H1 (cell line): ENCODE measurements at regions not wholly inside any gene's neighbourhood (a gene's known extent, or its start where the extent isn't known, plus 50 kb on each side); places are given as distances from the start of the nearest gene placed in this dataset.

Experiments used
- CTCF ChIA-PET: fragments of 300-600 bp; sonication (Branson Sonifier 250); formaldehyde crosslinking; loops from one replicate; lab custom pipeline; 2021; ENCODE audit not compliant: partially characterized antibody; lab: Charles Lee
- POLR2A ChIA-PET: fragments of 300-600 bp; sonication (Branson Sonifier 250); formaldehyde crosslinking; loops from one replicate; lab custom pipeline; 2021; ENCODE audit warnings: inconsistent platforms; ENCODE audit not compliant: partially characterized antibody; lab: Charles Lee
- DNase-seq, 2 experiments: peaks; one replicate each; pipeline versions ENCODE4 v3.0.0 to v3.0.0-alpha.2; 2010 to 2022; ENCODE audit warnings: low spot score in 2 of 2, low read depth in 1 of 2, mixed read lengths in 1 of 2
- FAIRE-seq: peaks from 2 replicates; lab custom pipeline; 2011; peaks lifted over from hg19 to GRCh38; lab: Jason Lieb, UNC
- H2AFZ ChIP-seq: 2 replicates; pipeline ENCODE4 v1.8.1; 2012; ENCODE audit warnings: low read length, inconsistent platforms
- H2AK5ac ChIP-seq: 2 replicates; pipeline ENCODE4 v1.6.1; 2013; ENCODE audit warnings: low read depth, low read length
- H2BK120ac ChIP-seq: replicated peaks from 2 replicates; pipeline ENCODE3; 2013; ENCODE audit warnings: low read depth, low read length, inconsistent platforms
- H2BK12ac ChIP-seq: 2 replicates; pipeline ENCODE4 v1.6.1; 2013; ENCODE audit warnings: low read depth, low read length
- H2BK15ac ChIP-seq: 2 replicates; pipeline ENCODE4 v1.6.1; 2013; ENCODE audit warnings: low read length
- H2BK20ac ChIP-seq: 2 replicates; pipeline ENCODE4 v1.6.1; 2013; ENCODE audit warnings: low read length
- H2BK5ac ChIP-seq: 2 replicates; pipeline ENCODE4 v1.6.1; 2013; ENCODE audit warnings: low read depth, low read length
- H3K14ac ChIP-seq: 2 replicates; pipeline ENCODE4 v1.6.1; 2013; ENCODE audit warnings: inconsistent platforms; ENCODE audit not compliant: insufficient read length
- H3K18ac ChIP-seq: 2 replicates; pipeline ENCODE4 v1.6.1; 2013; ENCODE audit warnings: low read length; ENCODE audit errors: extremely low read depth
- H3K23ac ChIP-seq: 2 replicates; pipeline ENCODE4 v1.6.1; 2013; ENCODE audit warnings: inconsistent platforms; ENCODE audit not compliant: insufficient read length
- H3K23me2 ChIP-seq: 2 replicates; pipeline ENCODE4 v1.6.1; 2013; ENCODE audit warnings: low read depth, low read length
- H3K27ac ChIP-seq: 2 replicates; pipeline ENCODE4 v1.6.1; 2011; ENCODE audit warnings: low read depth, low read length, inconsistent platforms
- H3K27me3 ChIP-seq, 4 experiments: replicated peaks in 1 of 4; 1 replicate in 1 of 4; 2 replicates in 3 of 4; pipeline versions ENCODE4 v1.6.1 to v1.8.1; 2011 to 2013; ENCODE audit warnings: low read length in 3 of 4, mild to moderate bottlenecking in 3 of 4, inconsistent platforms in 2 of 4, mixed read lengths in 2 of 4, moderate library complexity in 1 of 4; ENCODE audit not compliant: control insufficient read depth in 3 of 4, insufficient read depth in 3 of 4; ENCODE audit errors: extremely low read depth in 1 of 4
- H3K36me3 ChIP-seq, 4 experiments: 2 replicates each; pipeline versions ENCODE4 v1.6.1 to v1.8.1; 2011 to 2013; ENCODE audit warnings: mild to moderate bottlenecking in 4 of 4, low read length in 3 of 4, moderate library complexity in 2 of 4, control low read depth in 1 of 4, inconsistent platforms in 1 of 4; ENCODE audit not compliant: insufficient read depth in 4 of 4, control insufficient read depth in 2 of 4
- H3K4ac ChIP-seq: replicated peaks from 2 replicates; pipeline ENCODE3; 2013; ENCODE audit warnings: low read length, low read depth, mixed read lengths, inconsistent platforms; ENCODE audit not compliant: insufficient read length
- H3K4me1 ChIP-seq, 4 experiments: replicated peaks in 1 of 4; 1 replicate in 1 of 4; 2 replicates in 3 of 4; pipeline versions ENCODE4 v1.6.1 to v1.8.1; 2011 to 2013; ENCODE audit warnings: low read length in 3 of 4, inconsistent platforms in 2 of 4, mixed read lengths in 1 of 4; ENCODE audit not compliant: insufficient read depth in 4 of 4, control insufficient read depth in 3 of 4
- H3K4me2 ChIP-seq, 2 experiments: 2 replicates each; pipeline versions ENCODE4 v1.6.1 to v1.8.1; 2011 to 2013; ENCODE audit warnings: low read depth in 2 of 2, low read length in 2 of 2, control low read depth in 1 of 2, inconsistent platforms in 1 of 2, mild to moderate bottlenecking in 1 of 2; ENCODE audit not compliant: insufficient read depth in 1 of 2
- H3K4me3 ChIP-seq, 4 experiments: fragments of 200-600, 300-600 bp in 1 of 4; sonication (generic), shearing (Covaris generic), sonication (Bioruptor Twin) in 1 of 4; 2 replicates each; pipeline versions ENCODE4 v1.5.1 to v1.8.1; 2011 to 2016; ENCODE audit warnings: low read length in 4 of 4, low read depth in 3 of 4, control low read depth in 2 of 4, inconsistent platforms in 2 of 4, mild to moderate bottlenecking in 2 of 4, mixed read lengths in 1 of 4, moderate library complexity in 1 of 4; ENCODE audit not compliant: insufficient read depth in 2 of 4; ENCODE audit errors: extremely low read depth in 1 of 4
- H3K56ac ChIP-seq: replicated peaks from 2 replicates; pipeline ENCODE3; 2013; ENCODE audit warnings: low read depth, mild to moderate bottlenecking, mixed read lengths, low read length, inconsistent platforms; ENCODE audit not compliant: insufficient read length
- H3K79me1 ChIP-seq: 2 replicates; pipeline ENCODE4 v1.6.1; 2013; ENCODE audit warnings: low read depth, low read length, control low read depth
- H3K79me2 ChIP-seq, 2 experiments: 2 replicates each; pipeline versions ENCODE4 v1.6.1 to v1.8.1; 2012 to 2013; ENCODE audit warnings: low read length in 2 of 2, mild to moderate bottlenecking in 2 of 2, inconsistent platforms in 1 of 2; ENCODE audit not compliant: insufficient read depth in 2 of 2, control insufficient read depth in 1 of 2
- H3K9ac ChIP-seq, 4 experiments: replicated peaks in 1 of 4; 1 replicate in 1 of 4; 2 replicates in 3 of 4; pipeline versions ENCODE4 v1.6.1 to v1.8.1; 2011 to 2013; ENCODE audit warnings: low read depth in 3 of 4, low read length in 3 of 4, control low read depth in 2 of 4, mild to moderate bottlenecking in 2 of 4, moderate library complexity in 2 of 4, inconsistent platforms in 1 of 4; ENCODE audit errors: extremely low read depth in 1 of 4
- H3K9me3 ChIP-seq, 2 experiments: 2 replicates each; pipeline versions ENCODE4 v1.6.1 to v1.8.1; 2012 to 2013; ENCODE audit warnings: mild to moderate bottlenecking in 2 of 2, moderate library complexity in 2 of 2, control low read depth in 1 of 2, inconsistent platforms in 1 of 2, low read depth in 1 of 2, low read length in 1 of 2, mixed read lengths in 1 of 2; ENCODE audit not compliant: insufficient read depth in 2 of 2
- H4K20me1 ChIP-seq, 2 experiments: replicated peaks in 1 of 2; 2 replicates each; pipeline versions ENCODE3 to v1.8.1; 2011 to 2013; ENCODE audit warnings: inconsistent platforms in 2 of 2, low read length in 2 of 2, mild to moderate bottlenecking in 1 of 2; ENCODE audit not compliant: insufficient read depth in 2 of 2, control insufficient read depth in 1 of 2
- H4K5ac ChIP-seq: 2 replicates; pipeline ENCODE4 v1.6.1; 2013; ENCODE audit warnings: low read length, low read depth, mixed read lengths, inconsistent platforms; ENCODE audit not compliant: insufficient read length
- H4K8ac ChIP-seq: 2 replicates; pipeline ENCODE4 v1.8.0; 2013; ENCODE audit warnings: mild to moderate bottlenecking, moderate library complexity, low read length, inconsistent platforms; ENCODE audit not compliant: insufficient read depth; ENCODE audit errors: extremely low read depth
- H4K91ac ChIP-seq: replicated peaks from 2 replicates; pipeline ENCODE3; 2013; ENCODE audit warnings: low read length, mixed read lengths, inconsistent platforms; ENCODE audit not compliant: insufficient read length
- CBX8 ChIP-seq: fragments of 300-800, 300-1000 bp; sonication (generic); IDR thresholded peaks from 2 replicates; pipeline ENCODE4 v1.7.1; 2016; ENCODE audit warnings: low read depth, low read length, borderline replicate concordance
- POLR2A ChIP-seq, 2 experiments: IDR thresholded peaks; 1 replicate in 1 of 2; 2 replicates in 1 of 2; pipeline ENCODE4 v1.6.1; 2011; ENCODE audit warnings: low read depth in 2 of 2, low read length in 2 of 2, mild to moderate bottlenecking in 2 of 2; ENCODE audit errors: control extremely low read depth in 1 of 2
- SIX5 ChIP-seq: IDR thresholded peaks from 2 replicates; pipeline ENCODE4 v1.6.1; 2011; ENCODE audit warnings: mild to moderate bottlenecking, low read depth, low read length
- TEAD4 ChIP-seq: IDR thresholded peaks from 2 replicates; pipeline ENCODE4 v1.6.1; 2012; ENCODE audit warnings: low read depth, low read length, inconsistent platforms, mixed read lengths
- ZNF274 ChIP-seq: IDR thresholded peaks from 2 replicates; pipeline ENCODE4 v1.7.0; 2012; ENCODE audit warnings: low read length, borderline replicate concordance; ENCODE audit errors: extremely low read depth
- WGBS, 2 experiments: shearing (Covaris generic) in 1 of 2; methylation state at CpG; one replicate each; pipeline versions ENCODE4 v1.1.6 to v1.1.7; 2013 to 2015; ENCODE audit warnings: low lambda C conversion rate in 2 of 2, mixed read lengths in 2 of 2, inconsistent platforms in 1 of 2, low coverage in 1 of 2, missing lambda C conversion rate in 1 of 2; ENCODE audit not compliant: insufficient replicate concordance in 2 of 2, insufficient coverage in 1 of 2, insufficient read length in 1 of 2; ENCODE audit errors: extremely low coverage in 1 of 2, missing lambda C conversion rate in 1 of 2; 5-methylcytosine and 5-hydroxymethylcytosine counted together

GRCh38 chr2:160940271-160940670 is 220.0 kb upstream of the TANK start:
- Histone ChIP-seq H3K9me3 (no peaks in the 10 kb centered on the region), H4K20me1 (no peaks in the 10 kb centered on the region), H3K9ac (no peak overlapping the region), H2BK120ac (no peak overlapping the region), H3K79me1 (no peaks in the 10 kb centered on the region), H2AFZ (no peak overlapping the region), H2BK12ac (no peak overlapping the region), H2BK20ac (no peak overlapping the region), H3K4ac (no peak overlapping the region), H3K4me2 (no peak overlapping the region), H3K27me3 (no peaks in the 10 kb centered on the region), H3K23me2 (no peaks in the 10 kb centered on the region), H3K14ac (no peak overlapping the region), H2BK15ac (no peak overlapping the region), H4K91ac (no peak overlapping the region), H3K23ac (no peak overlapping the region), H4K5ac (no peak overlapping the region), H4K8ac (no peak overlapping the region), H3K27ac (no peak overlapping the region), H3K79me2 (no peaks in the 10 kb centered on the region), H3K18ac (no peak overlapping the region; the same call in 1 of the 2 replicates), H2AK5ac (no peak overlapping the region), H3K56ac (no peak overlapping the region), H3K36me3 (no peaks in the 10 kb centered on the region), H3K4me1 (peaks cover 4 to 8% (median 6%) of the 10 kb centered on the region in 4 experiments; a peak in 6 of 7 replicates), H2BK5ac (no peak overlapping the region), H3K4me3 (no peak overlapping the region)
- DNase-seq (no peak), FAIRE-seq (no peak)
- WGBS, 2 experiments, result 80% methylated on average over 1 of the region's 1 CpG; no CpG with 5 or more reads in 1 of the 2 experiments
- TF ChIP-seq ZNF274 (no peak), CBX8 (no peak), TEAD4 (no peak), SIX5 (no peak), POLR2A (IDR thresholded peaks at IDR 0.05; ENCODE audit: control extremely low read depth in 1 of 2, low read depth in 2 of 2, low read length in 2 of 2) (no peak)
- ChIA-PET POLR2A (no interaction called here), CTCF (interaction anchor here (0.6 kb wide), 1 partner anchor 359 kb away, joined by 3 read pairs; no protein-coding TSS in a partner anchor)
